ENCODE measurements at regions not wholly inside any gene's neighbourhood (a gene's known extent, or its start where the extent isn't known, plus 50 kb on each side); places are given as distances from the start of the nearest gene placed in this dataset.
A peak's percentile ranks its signal among the peaks of the same experiment; 100 is the strongest.

GRCh38 chr1:62993844-62994243, 209.9 kb downstream of the ATG4C start:
- in situ Hi-C loops (cut with HindIII; ENCODE audit: low sequenced_read_pairs), result no loop called here
- DNase-seq (ENCODE audit: low read depth), result no peak
- no peak overlapping the region for H3K4me3 ChIP-seq (ENCODE audit: low read depth, low read length)
- no peak for TF ChIP-seq CTCF (IDR thresholded peaks at IDR 0.05; ENCODE audit: low read depth, low read length, missing control alignments)

- in situ Hi-C loops (cut with HindIII; ENCODE audit: low sequenced_read_pairs), result no loop called here
- no peak for TF ChIP-seq CTCF (IDR thresholded peaks at IDR 0.05; ENCODE audit: low read depth, low read length, missing control alignments)
Measured at GRCh38 chr1:62995173-62995572, 211.2 kb downstream of the ATG4C start.

GRCh38 chr1:62997884-62998283, 214.0 kb downstream of the ATG4C start:
- no peak for DNase-seq (ENCODE audit: low read depth)
- no peak for TF ChIP-seq CTCF (IDR thresholded peaks at IDR 0.05; ENCODE audit: low read depth, low read length, missing control alignments)
- H3K4me3 ChIP-seq (ENCODE audit: low read depth, low read length), result no peak overlapping the region
- in situ Hi-C loops (cut with HindIII; ENCODE audit: low sequenced_read_pairs), result no loop called here

More at GRCh38 chr1:62995173-62995572, 211.2 kb downstream of the ATG4C start:
- no peak overlapping the region for H3K4me3 ChIP-seq (ENCODE audit: low read depth, low read length)
- no peak for DNase-seq (ENCODE audit: low read depth)

GRCh38 chr1:62998845-62999649, 215.1 kb downstream of the ATG4C start:
- DNase-seq (ENCODE audit: low read depth), result no peak
- in situ Hi-C loops (cut with HindIII; ENCODE audit: low sequenced_read_pairs), result no loop called here
- no peak overlapping the region for H3K4me3 ChIP-seq (ENCODE audit: low read depth, low read length)
- TF ChIP-seq CTCF (IDR thresholded peaks at IDR 0.05; ENCODE audit: low read depth, low read length, missing control alignments), result no peak

- in situ Hi-C loops (cut with HindIII; ENCODE audit: low sequenced_read_pairs), result no loop called here
- no peak for TF ChIP-seq CTCF (IDR thresholded peaks at IDR 0.05; ENCODE audit: low read depth, low read length, missing control alignments)
- no peak for DNase-seq (ENCODE audit: low read depth)
- no peak overlapping the region for H3K4me3 ChIP-seq (ENCODE audit: low read depth, low read length)
Measured at GRCh38 chr1:63000508-63000907, 216.6 kb downstream of the ATG4C start.

DNA sequence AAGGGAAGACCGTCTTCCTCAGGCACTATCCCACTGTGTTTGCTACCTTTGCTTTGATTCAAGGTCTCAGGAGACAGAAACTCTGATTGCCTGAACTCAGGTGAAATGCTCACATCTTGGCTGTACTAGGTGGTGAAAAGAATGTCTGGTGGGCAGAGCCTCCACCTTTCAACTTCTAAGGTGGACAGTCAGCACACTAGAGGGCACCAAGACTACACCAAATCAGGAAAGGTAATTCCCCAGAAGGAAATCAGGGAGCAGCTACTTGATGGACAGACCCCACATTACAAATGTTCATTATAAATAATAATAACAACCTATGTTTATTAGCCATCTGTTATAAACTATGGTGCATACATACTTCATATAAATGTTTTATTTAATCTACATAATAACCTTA, 220.9 kb downstream of the ATG4C start:
- TF ChIP-seq CTCF (IDR thresholded peaks at IDR 0.05; ENCODE audit: low read depth, low read length, missing control alignments), result peak; percentile 55
- H3K4me3 ChIP-seq (ENCODE audit: low read depth, low read length), result no peak overlapping the region
- in situ Hi-C loops (cut with HindIII; ENCODE audit: low sequenced_read_pairs), result no loop called here
- peak; percentile 22 for DNase-seq (ENCODE audit: low read depth)

Measured in astrocyte of the cerebellum (primary cell).